NOMO-1 treated with dmso at 0.1 percent for 144 hours (cell line): ENCODE measurements at regions not wholly inside any gene's neighbourhood (a gene's known extent, or its start where the extent isn't known, plus 50 kb on each side); places are given as distances from the start of the nearest gene placed in this dataset.
"Not testable (repeated sequence)": the region's sequence is repeated elsewhere in the genome, so short reads cannot be mapped to it uniquely, and the experiment has no call there.

ENCODE experiments used
- DNase-seq: peaks from one replicate; lab custom pipeline; 2025; ENCODE audit not compliant: unreplicated experiment; lab: John Stamatoyannopoulos, UW

GRCh38 chr13:106105153-106105552, 430.3 kb downstream of the EFNB2 start:
- DNase-seq = no peak

DNA sequence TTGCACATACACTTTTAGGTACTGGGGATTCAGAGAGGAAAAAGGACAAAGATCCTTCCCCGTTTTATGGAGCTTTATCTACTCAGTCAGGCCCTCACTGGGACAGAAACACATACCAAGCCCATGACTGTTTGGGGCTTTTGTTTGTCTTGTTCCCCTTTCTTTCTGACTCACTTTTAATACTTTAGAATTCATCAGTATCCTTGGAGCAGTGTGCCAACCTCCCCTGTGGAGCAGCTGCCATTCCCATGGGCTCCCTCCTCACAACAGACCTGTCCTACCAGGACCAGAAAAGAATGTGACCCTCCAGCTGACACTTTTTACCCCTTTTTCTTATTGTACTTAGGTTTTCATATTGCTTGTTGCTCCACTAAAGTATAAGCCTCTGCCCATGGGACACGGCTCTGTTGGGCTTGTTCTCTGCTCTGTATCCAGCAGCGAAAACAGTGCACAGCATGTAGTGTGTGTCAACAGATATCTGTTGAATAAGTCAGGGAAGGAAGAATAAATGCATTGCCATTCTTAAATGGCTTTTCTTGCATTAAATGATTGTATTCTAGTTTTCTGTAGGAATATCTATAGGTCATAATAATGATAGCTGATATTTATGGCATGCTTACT, 431.1 kb downstream of the EFNB2 start:
- no peak for DNase-seq

GRCh38 chr13:106103779-106104178, 431.7 kb downstream of the EFNB2 start:
- peak; percentile 15 for DNase-seq

DNA sequence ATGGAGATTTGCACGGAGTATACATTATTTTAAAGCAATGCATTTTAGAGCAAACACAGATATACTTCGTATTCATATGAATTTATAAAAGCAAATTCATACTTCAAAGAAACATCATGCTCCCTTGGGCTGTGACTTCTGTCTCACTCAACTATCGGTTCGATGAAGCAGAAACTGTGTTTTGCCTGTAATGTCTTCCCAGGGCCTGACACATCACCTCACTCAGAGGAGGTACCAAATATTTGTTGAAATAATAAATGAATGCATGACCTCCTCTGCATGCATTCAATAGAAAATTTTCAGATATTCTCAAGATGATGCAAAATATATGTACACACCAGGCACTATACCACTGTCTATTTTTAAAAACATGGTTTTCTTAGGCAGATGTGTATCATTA, 432.7 kb downstream of the EFNB2 start:
- no peak for DNase-seq

DNA sequence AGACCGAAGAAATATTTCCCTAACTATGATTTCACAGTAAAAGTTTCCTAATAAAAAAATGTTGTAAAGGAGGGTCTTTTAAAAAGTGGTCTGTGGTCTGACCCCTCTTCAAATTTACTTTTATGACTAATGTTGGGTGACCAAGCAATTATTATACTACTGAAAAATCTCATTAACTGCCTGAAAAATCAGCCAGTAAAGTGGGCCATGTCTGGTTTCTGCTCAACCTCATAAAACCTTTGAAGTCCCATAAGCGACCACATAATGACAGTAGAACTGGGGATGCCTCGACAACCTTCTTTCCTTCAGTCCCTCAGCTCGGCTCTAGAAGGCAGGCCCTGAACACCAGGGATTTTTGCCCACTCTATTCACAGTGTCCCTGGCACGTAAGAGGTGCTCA, 434.3 kb downstream of the EFNB2 start:
- no peak for DNase-seq

- peak; percentile 6 for DNase-seq
Observed at GRCh38 chr13:106100171-106100919, 435.1 kb downstream of the EFNB2 start.

DNA sequence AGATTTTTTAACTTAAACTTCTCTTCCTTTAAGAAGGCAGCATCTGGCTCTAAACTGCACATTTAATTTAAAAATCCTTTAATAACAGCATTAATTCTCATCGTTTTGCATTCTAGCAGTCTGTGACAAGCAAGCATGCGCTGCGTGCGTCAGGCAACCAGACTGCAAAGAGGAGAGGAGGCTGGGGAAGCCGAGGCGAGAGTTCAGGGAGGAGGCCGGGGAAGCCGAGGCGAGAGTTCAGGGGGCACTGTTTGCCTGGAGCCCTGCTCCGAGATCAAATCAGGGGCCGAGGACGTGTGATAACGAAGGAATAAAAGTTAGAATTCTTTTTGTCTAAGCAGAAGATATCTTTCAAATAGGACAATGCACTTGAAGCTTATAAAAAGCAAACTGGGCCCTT, 435.7 kb downstream of the EFNB2 start:
- DNase-seq = no peak

DNA sequence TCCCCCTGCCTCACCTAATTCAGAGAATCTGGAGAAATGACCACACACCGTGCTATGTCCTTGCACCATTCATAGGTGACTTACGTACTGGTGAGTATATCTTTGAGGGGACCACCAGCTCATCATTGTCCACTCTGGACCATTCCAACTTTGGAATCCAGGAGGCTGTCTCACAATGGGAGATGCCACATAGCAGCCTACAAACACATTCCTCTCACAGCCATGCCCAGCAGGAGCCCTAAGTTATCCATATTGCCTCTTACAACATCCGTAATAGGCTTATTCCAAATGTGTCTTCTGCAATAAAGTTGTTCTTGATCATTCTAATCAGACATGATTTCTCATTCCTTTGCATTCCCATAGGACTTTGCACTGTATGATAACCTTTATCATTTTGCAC, 436.7 kb downstream of the EFNB2 start:
- no peak for DNase-seq

GRCh38 chr13:106096661-106097092, 438.8 kb downstream of the EFNB2 start:
- DNase-seq = no peak

- DNase-seq = no peak
Observed at GRCh38 chr13:106095919-106096318, 439.5 kb downstream of the EFNB2 start.

- DNase-seq = no peak
Observed at GRCh38 chr13:106095406-106095805, 440.1 kb downstream of the EFNB2 start.

DNA sequence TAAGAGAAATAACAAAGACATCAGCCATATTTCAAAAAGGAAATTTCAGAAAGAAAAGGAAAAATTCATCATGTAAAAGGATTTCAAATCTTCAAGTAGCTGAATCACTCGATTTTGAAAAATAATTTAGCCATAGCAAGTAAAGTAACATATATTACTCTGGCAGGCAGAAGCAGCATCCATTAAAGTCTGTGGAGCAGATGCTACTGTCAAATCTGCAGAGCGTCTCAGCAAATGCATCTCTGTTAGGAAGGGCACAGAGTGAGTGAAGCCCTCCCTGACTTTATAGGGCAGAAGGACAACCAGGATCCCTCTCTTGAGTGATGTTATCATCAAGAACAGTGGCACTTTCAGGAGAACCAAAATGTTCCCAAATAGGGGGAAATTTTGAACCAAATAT, 445.5 kb downstream of the EFNB2 start:
- DNase-seq = no peak

GRCh38 chr13:106089261-106089980, 446.0 kb downstream of the EFNB2 start:
- no peak for DNase-seq

GRCh38 chr13:106088085-106088484, 447.4 kb downstream of the EFNB2 start:
- no peak for DNase-seq

DNA sequence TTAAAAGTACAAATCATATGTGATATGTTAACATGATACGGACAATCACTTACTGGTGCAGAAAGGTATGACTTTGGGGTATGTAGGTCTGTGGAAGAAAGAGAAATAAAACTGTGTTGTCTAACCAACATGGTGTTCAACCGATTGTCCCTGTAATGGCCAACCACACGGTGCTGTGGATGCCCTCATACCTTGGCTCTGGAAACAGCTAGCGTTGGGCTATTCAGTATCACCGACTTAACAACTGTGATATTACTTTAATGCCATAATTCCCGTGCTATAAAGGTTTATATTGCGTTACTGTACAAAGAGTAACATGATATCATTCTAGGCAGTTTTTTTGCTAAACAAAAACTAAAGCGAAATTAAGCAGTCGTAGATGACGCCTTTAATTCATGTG, 448.3 kb downstream of the EFNB2 start:
- no peak for DNase-seq

DNA sequence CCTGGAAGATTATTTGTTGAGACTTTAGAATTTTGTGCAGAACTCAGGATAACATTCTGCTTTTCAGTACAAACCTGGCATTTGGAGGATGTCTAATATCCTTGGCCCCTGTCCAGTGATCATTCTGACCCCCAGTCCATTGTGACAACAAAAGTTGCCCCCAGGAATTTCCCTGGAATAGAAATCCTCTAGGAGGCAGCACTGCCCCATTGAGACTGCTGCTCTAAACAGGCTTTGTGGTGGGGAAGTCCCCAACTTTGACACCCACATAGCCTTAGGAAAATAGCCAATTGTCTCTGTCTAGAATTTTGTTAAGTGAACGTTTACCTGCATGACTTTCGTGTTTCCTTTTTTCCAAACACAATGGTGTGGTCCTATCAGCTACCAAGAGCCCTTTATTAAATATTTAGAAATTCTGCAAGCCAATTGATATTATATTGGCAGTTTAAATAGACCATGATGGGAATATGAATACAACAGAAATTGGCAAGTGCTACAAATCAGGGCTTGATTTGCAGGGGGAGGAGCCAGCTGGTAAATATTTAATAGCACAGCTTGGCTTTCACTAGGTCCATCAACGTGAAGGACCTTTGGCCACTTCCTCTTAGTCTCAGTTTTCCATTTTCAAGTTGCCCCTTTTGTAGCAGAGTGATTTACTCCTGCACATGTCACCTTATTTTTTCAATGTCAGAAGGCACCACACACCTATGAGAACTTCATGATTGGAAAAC, 451.7 kb downstream of the EFNB2 start:
- no peak for DNase-seq

DNA sequence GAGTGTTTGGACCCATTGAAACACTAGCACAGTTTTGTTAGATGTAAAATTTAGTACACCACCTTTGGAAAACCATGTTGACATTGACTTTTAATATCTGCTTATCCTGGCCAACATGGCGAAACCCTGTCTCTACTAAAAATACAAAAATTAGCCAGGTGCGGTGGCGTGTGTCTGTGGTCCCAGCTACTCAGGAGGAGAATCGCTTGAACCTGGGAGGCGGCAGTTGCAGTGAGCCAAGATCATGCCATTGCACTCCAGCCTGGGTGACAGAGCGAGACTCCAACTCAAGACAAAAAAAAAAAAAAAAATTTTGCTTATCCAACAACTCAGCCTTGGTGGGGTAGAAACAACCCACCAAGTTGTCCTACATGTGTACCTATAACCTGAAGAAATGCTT, 454.2 kb downstream of the EFNB2 start:
- not testable (repeated sequence) for DNase-seq

DNA sequence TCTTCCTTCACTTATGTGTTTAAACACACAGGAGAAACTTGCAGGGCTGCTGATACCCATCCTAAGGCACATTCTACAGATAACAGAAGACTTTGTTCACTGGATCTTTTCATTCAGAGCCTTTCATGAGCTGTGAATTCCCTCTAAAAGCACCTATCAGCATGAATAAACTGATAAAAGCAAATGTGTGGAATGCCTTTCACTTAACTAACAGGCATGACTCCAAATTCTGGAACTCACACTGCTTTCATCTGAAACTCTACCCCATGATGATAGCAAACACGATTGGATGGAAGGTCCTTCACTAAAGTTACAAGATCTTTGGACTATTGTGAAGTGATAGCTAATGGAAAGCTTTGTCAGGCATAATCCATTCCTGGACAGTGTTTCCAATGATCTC, 457.3 kb downstream of the EFNB2 start:
- no peak for DNase-seq

DNA sequence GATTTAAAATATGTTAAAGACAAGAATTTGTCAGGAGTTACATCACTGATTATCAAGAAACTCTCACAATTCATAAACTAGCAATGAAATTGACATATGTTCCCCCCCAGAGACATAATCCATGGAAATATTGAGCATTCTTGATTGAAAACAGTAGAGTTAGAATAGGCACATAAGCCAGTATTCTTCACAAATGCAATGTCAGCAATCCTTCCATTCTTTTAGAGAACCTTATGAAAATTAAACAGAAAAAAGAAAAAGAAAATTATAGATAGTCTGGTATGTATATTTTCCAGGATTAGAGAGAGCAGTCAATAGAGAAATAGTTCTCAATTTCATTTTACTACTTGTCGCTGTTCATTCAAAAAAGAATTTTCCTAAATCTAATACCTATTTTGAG, 458.4 kb downstream of the EFNB2 start:
- no peak for DNase-seq

- DNase-seq = no peak
Observed at GRCh38 chr13:106072014-106072413, 463.4 kb downstream of the EFNB2 start.

- no peak for DNase-seq
Observed at GRCh38 chr13:106063591-106064313, 471.7 kb downstream of the EFNB2 start.
